Mammary epithelial cell (primary cell): ENCODE measurements at regions not wholly inside any gene's neighbourhood (a gene's known extent, or its start where the extent isn't known, plus 50 kb on each side); places are given as distances from the start of the nearest gene placed in this dataset.

Source experiments
- EZH2 ChIP-seq: IDR thresholded peaks from 2 replicates; pipeline ENCODE4 v1.6.1; 2012; ENCODE audit warnings: low read length, inconsistent platforms, borderline replicate concordance
- TF ChIP-seq, protein P1 (sequence below), 2 donors: IDR thresholded peaks in 1 of 2; conservative IDR thresholded peaks in 1 of 2; 2 replicates each; pipeline ENCODE4 v1.5.1; 2011 to 2012; ENCODE audit warnings: inconsistent platforms in 2 of 2, low read length in 2 of 2, mild to moderate bottlenecking in 2 of 2, control low read depth in 1 of 2, low read depth in 1 of 2; ENCODE audit not compliant: insufficient read depth in 1 of 2; ENCODE audit errors: extremely low read depth in 1 of 2

GRCh38 chr6:113352029-113352801, 504.9 kb upstream of the MARCKS start:
- TF ChIP-seq, protein P1, sequence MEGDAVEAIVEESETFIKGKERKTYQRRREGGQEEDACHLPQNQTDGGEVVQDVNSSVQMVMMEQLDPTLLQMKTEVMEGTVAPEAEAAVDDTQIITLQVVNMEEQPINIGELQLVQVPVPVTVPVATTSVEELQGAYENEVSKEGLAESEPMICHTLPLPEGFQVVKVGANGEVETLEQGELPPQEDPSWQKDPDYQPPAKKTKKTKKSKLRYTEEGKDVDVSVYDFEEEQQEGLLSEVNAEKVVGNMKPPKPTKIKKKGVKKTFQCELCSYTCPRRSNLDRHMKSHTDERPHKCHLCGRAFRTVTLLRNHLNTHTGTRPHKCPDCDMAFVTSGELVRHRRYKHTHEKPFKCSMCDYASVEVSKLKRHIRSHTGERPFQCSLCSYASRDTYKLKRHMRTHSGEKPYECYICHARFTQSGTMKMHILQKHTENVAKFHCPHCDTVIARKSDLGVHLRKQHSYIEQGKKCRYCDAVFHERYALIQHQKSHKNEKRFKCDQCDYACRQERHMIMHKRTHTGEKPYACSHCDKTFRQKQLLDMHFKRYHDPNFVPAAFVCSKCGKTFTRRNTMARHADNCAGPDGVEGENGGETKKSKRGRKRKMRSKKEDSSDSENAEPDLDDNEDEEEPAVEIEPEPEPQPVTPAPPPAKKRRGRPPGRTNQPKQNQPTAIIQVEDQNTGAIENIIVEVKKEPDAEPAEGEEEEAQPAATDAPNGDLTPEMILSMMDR (conservative IDR thresholded peaks at IDR 0.05 in 1 of 2, IDR thresholded peaks at IDR 0.05 in 1 of 2; ENCODE audit: extremely low read depth in 1 of 2, insufficient read depth in 1 of 2, low read depth in 1 of 2, low read length in 2 of 2) = no peak
- TF ChIP-seq EZH2 = no peak
